Endothelial cell (in vitro differentiated cells): ENCODE measurements at regions not wholly inside any gene's neighbourhood (a gene's known extent, or its start where the extent isn't known, plus 50 kb on each side); places are given as distances from the start of the nearest gene placed in this dataset.

Experiments
- DNase-seq: peaks from one replicate; pipeline ENCODE4 v3.0.0; 2021; ENCODE audit warnings: low spot score
- H3K27ac Mint-ChIP-seq: one replicate; pipeline ENCODE4 v1.8.0; 2021; ENCODE audit warnings: mixed read lengths, inconsistent platforms; ENCODE audit not compliant: unreplicated experiment
- H3K27me3 Mint-ChIP-seq: one replicate; pipeline ENCODE4 v1.8.0; 2021; ENCODE audit warnings: mild to moderate bottlenecking, moderate library complexity, mixed read lengths, inconsistent platforms; ENCODE audit not compliant: unreplicated experiment
- H3K36me3 Mint-ChIP-seq: one replicate; pipeline ENCODE4 v1.8.0; 2021; ENCODE audit warnings: mild to moderate bottlenecking, low read depth, mixed read lengths, inconsistent platforms; ENCODE audit not compliant: unreplicated experiment
- H3K4me1 Mint-ChIP-seq: one replicate; pipeline ENCODE4 v1.8.0; 2021; ENCODE audit warnings: mild to moderate bottlenecking, mixed read lengths, inconsistent platforms; ENCODE audit not compliant: unreplicated experiment
- H3K4me3 Mint-ChIP-seq: one replicate; pipeline ENCODE4 v1.8.0; 2021; ENCODE audit warnings: mild to moderate bottlenecking, mixed read lengths, inconsistent platforms; ENCODE audit not compliant: unreplicated experiment
- H3K9me3 Mint-ChIP-seq: one replicate; pipeline ENCODE4 v1.8.0; 2021; ENCODE audit warnings: mixed read lengths, inconsistent platforms; ENCODE audit not compliant: unreplicated experiment
- TF ChIP-seq, protein P1 (sequence below): fragments of 200-600 bp; sonication (generic); IDR thresholded peaks from one replicate; pipeline ENCODE4 v1.5.0; 2021; ENCODE audit warnings: antibody characterized with exemption; ENCODE audit not compliant: unreplicated experiment

GRCh38 chr13:86737334-86737932 lies 933.7 kb upstream of the SLITRK5 start:
- TF ChIP-seq, protein P1, sequence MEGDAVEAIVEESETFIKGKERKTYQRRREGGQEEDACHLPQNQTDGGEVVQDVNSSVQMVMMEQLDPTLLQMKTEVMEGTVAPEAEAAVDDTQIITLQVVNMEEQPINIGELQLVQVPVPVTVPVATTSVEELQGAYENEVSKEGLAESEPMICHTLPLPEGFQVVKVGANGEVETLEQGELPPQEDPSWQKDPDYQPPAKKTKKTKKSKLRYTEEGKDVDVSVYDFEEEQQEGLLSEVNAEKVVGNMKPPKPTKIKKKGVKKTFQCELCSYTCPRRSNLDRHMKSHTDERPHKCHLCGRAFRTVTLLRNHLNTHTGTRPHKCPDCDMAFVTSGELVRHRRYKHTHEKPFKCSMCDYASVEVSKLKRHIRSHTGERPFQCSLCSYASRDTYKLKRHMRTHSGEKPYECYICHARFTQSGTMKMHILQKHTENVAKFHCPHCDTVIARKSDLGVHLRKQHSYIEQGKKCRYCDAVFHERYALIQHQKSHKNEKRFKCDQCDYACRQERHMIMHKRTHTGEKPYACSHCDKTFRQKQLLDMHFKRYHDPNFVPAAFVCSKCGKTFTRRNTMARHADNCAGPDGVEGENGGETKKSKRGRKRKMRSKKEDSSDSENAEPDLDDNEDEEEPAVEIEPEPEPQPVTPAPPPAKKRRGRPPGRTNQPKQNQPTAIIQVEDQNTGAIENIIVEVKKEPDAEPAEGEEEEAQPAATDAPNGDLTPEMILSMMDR = no peak
- DNase-seq = no peak
- no peaks in the 10 kb centered on the region for H3K9me3 Mint-ChIP-seq
- no peaks in the 10 kb centered on the region for H3K4me1 Mint-ChIP-seq
- no peak overlapping the region for H3K4me3 Mint-ChIP-seq
- H3K27ac Mint-ChIP-seq = no peak overlapping the region
- peaks cover 1% of the 10 kb centered on the region for H3K27me3 Mint-ChIP-seq
- no peaks in the 10 kb centered on the region for H3K36me3 Mint-ChIP-seq

GRCh38 chr13:86741762-86742285 lies 929.3 kb upstream of the SLITRK5 start:
- TF ChIP-seq, protein P1 = peak; percentile 24
- Mint-ChIP-seq H3K4me1 (no peaks in the 10 kb centered on the region), H3K36me3 (no peaks in the 10 kb centered on the region), H3K27me3 (no peaks in the 10 kb centered on the region), H3K4me3 (no peak overlapping the region), H3K9me3 (no peaks in the 10 kb centered on the region), H3K27ac (no peak overlapping the region)
- no peak for DNase-seq

GRCh38 chr13:86757236-86757978 lies 913.8 kb upstream of the SLITRK5 start:
- Mint-ChIP-seq H3K9me3 (peaks cover 3% of the 10 kb centered on the region), H3K27me3 (peaks cover 9% of the 10 kb centered on the region), H3K27ac (no peak overlapping the region), H3K4me3 (no peak overlapping the region), H3K36me3 (no peaks in the 10 kb centered on the region), H3K4me1 (no peaks in the 10 kb centered on the region)
- TF ChIP-seq, protein P1 = no peak
- DNase-seq = no peak

GRCh38 chr13:86758116-86758515 lies 913.1 kb upstream of the SLITRK5 start:
- Mint-ChIP-seq H3K36me3 (no peaks in the 10 kb centered on the region), H3K27me3 (peaks cover 11% of the 10 kb centered on the region), H3K4me1 (no peaks in the 10 kb centered on the region), H3K4me3 (no peak overlapping the region), H3K9me3 (peaks cover 3% of the 10 kb centered on the region), H3K27ac (no peak overlapping the region)
- TF ChIP-seq, protein P1 = no peak
- DNase-seq = no peak

DNA sequence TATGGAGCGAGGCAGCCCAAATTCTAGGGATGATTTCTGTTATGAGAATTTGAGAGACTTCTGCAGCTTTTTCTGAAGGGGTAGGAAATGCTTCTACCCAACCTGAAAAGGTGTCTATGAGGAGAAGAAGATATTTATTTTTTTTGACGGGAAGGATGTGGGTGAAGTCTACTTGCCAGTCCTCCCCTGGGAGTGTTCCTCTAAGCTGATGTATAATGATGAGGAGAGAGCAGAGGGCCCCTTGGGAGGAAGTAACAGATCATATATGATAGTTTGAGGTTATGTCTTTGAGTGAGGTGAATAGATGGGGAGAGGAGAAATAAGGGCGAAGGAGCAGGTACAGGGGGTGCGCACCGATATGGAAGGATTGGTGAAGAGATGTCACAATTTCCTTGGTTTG lies 910.6 kb upstream of the SLITRK5 start:
- no peak for DNase-seq
- Mint-ChIP-seq H3K4me3 (no peak overlapping the region), H3K27ac (no peak overlapping the region), H3K36me3 (no peaks in the 10 kb centered on the region), H3K4me1 (no peaks in the 10 kb centered on the region), H3K27me3 (peaks cover 12% of the 10 kb centered on the region), H3K9me3 (peaks cover 7% of the 10 kb centered on the region)
- TF ChIP-seq, protein P1 = no peak
